PC-3 (cell line): ENCODE measurements at regions not wholly inside any gene's neighbourhood (a gene's known extent, or its start where the extent isn't known, plus 50 kb on each side); places are given as distances from the start of the nearest gene placed in this dataset.

Experiments
- ATAC-seq: fragments of 200-7000 bp; cut with Tn5 transposase; 2 replicates; pipeline ENCODE4 v1.9.1; 2020; ENCODE audit warnings: mild to moderate bottlenecking, moderate library complexity
- BruUV-seq: library from RNA; stranded (reverse); fragments of 400-500 nt; replicated peaks from 2 replicates; lab custom pipeline; 2021; lab: Mats Ljungman, UMichigan
- CTCF ChIA-PET: fragments of 300-600 bp; sonication (Branson Sonifier 250); formaldehyde crosslinking; loops from one replicate; lab custom pipeline; 2022; ENCODE audit warnings: antibody characterized with exemption; lab: Charles Lee
- POLR2A ChIA-PET: fragments of 300-600 bp; sonication (Branson Sonifier 250); formaldehyde crosslinking; loops from one replicate; lab custom pipeline; 2022; ENCODE audit warnings: antibody characterized with exemption; ENCODE audit not compliant: unreplicated experiment; lab: Charles Lee
- DNase-seq: peaks from one replicate; pipeline ENCODE4 v3.0.0-alpha.2; 2015
- H2AFZ ChIP-seq: fragments of 300-600 bp; sonication (generic); 2 replicates; pipeline ENCODE4 v1.6.0; 2016; ENCODE audit warnings: antibody characterized with exemption, low read length
- H3F3A ChIP-seq: fragments of 300-600 bp; sonication (generic); one replicate; pipeline ENCODE4 v1.6.0; 2017; ENCODE audit warnings: antibody characterized with exemption, low read length, control low read depth, mild to moderate bottlenecking; ENCODE audit not compliant: unreplicated experiment
- H3K27ac ChIP-seq: fragments of 300-600 bp; sonication (generic); 2 replicates; pipeline ENCODE4 v1.5.1; 2016; ENCODE audit warnings: mild to moderate bottlenecking, low read length
- H3K27me3 ChIP-seq: fragments of 300-600 bp; sonication (generic); 2 replicates; pipeline ENCODE4 v1.6.1; 2016; ENCODE audit warnings: low read length, mixed read lengths
- H3K36me3 ChIP-seq: fragments of 300-600 bp; sonication (generic); 2 replicates; pipeline ENCODE4 v1.6.1; 2016; ENCODE audit warnings: low read depth, mixed run types, low read length, mixed read lengths
- H3K4me1 ChIP-seq: fragments of 300-600 bp; sonication (generic); 2 replicates; pipeline ENCODE4 v1.5.1; 2016; ENCODE audit warnings: low read length; ENCODE audit not compliant: insufficient read depth
- H3K4me2 ChIP-seq: fragments of 300-600 bp; sonication (generic); 2 replicates; pipeline ENCODE4 v1.6.0; 2016; ENCODE audit warnings: low read length
- H3K4me3 ChIP-seq: fragments of 300-600 bp; sonication (generic); 2 replicates; pipeline ENCODE4 v1.5.1; 2016; ENCODE audit warnings: mild to moderate bottlenecking, low read length, mixed read lengths
- H3K79me2 ChIP-seq: fragments of 300-600 bp; sonication (generic); 2 replicates; pipeline ENCODE4 v1.6.1; 2017; ENCODE audit warnings: low read length, mixed read lengths
- H3K9ac ChIP-seq: fragments of 300-600 bp; sonication (generic); 2 replicates; pipeline ENCODE4 v1.6.0; 2016; ENCODE audit warnings: mild to moderate bottlenecking, low read length
- H3K9me2 ChIP-seq: fragments of 300-600 bp; sonication (generic); replicated peaks from 2 replicates; pipeline ENCODE4 v1.6.1; 2016; ENCODE audit warnings: mixed run types, low read length, mixed read lengths
- H3K9me3 ChIP-seq: fragments of 300-600 bp; sonication (generic); 2 replicates; pipeline ENCODE4 v1.6.1; 2016; ENCODE audit warnings: low read length, mixed read lengths
- H4K20me1 ChIP-seq: fragments of 300-600 bp; sonication (generic); 2 replicates; pipeline ENCODE4 v1.6.1; 2016; ENCODE audit warnings: low read length, mixed read lengths
- EZH2 ChIP-seq: fragments of 300-600 bp; sonication (generic); IDR thresholded peaks from one replicate; pipeline ENCODE4 v1.6.1; 2017; ENCODE audit warnings: antibody characterized with exemption, mild to moderate bottlenecking, low read length; ENCODE audit not compliant: unreplicated experiment
- EZH2phosphoT487 ChIP-seq: fragments of 300-600 bp; sonication (generic); IDR thresholded peaks from 2 replicates; pipeline ENCODE4 v1.6.1; 2018; ENCODE audit warnings: mild to moderate bottlenecking, antibody characterized with exemption, low read length, borderline replicate concordance
- intact Hi-C: fragments of 100-400 bp; cut with micrococcal nuclease; formaldehyde crosslinking; loops from 2 replicates; pipeline ENCODE4 v1.9.0; 2023
- TF ChIP-seq, protein P1 (sequence below): fragments of 300-600 bp; sonication (generic); conservative IDR thresholded peaks from 2 replicates; pipeline ENCODE4 v1.5.1; 2017; ENCODE audit warnings: antibody characterized with exemption, low read depth, mild to moderate bottlenecking, low read length

DNA sequence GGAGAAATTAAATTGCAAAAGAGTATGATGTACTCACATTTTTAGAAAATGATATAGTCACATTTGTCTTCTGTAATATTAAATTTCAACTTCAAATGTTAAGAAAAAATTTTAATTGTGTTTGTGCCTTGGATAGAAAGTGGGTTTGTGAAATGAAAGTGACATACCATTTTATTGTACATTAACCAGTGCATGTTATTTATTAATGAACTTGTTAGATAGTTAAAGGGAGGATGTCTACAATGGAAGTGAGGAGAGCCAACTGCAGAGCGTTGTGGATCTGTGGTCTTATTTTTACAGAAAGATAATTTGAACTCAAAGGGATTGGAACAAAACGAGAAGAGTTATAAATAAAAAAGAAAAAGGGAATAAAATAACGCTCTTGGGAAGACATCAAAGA is 291.7 kb downstream of the ARL4A start:
- Histone ChIP-seq H3K27ac (no peak overlapping the region), H3K4me3 (no peak overlapping the region), H3K9ac (no peak overlapping the region), H3K27me3 (no peaks in the 10 kb centered on the region), H2AFZ (no peak overlapping the region), H3K79me2 (no peaks in the 10 kb centered on the region), H3K4me1 (no peaks in the 10 kb centered on the region), H3K4me2 (no peak overlapping the region), H3F3A (no peaks in the 10 kb centered on the region), H4K20me1 (no peaks in the 10 kb centered on the region), H3K36me3 (no peaks in the 10 kb centered on the region), H3K9me2 (no peaks in the 10 kb centered on the region), H3K9me3 (no peaks in the 10 kb centered on the region)
- ChIA-PET POLR2A (no interaction called here), CTCF (no interaction called here)
- intact Hi-C loops, result no loop called here
- DNase-seq (no peak), ATAC-seq (no peak)
- TF ChIP-seq EZH2phosphoT487 (no peak), EZH2 (no peak)
- TF ChIP-seq, protein P1, sequence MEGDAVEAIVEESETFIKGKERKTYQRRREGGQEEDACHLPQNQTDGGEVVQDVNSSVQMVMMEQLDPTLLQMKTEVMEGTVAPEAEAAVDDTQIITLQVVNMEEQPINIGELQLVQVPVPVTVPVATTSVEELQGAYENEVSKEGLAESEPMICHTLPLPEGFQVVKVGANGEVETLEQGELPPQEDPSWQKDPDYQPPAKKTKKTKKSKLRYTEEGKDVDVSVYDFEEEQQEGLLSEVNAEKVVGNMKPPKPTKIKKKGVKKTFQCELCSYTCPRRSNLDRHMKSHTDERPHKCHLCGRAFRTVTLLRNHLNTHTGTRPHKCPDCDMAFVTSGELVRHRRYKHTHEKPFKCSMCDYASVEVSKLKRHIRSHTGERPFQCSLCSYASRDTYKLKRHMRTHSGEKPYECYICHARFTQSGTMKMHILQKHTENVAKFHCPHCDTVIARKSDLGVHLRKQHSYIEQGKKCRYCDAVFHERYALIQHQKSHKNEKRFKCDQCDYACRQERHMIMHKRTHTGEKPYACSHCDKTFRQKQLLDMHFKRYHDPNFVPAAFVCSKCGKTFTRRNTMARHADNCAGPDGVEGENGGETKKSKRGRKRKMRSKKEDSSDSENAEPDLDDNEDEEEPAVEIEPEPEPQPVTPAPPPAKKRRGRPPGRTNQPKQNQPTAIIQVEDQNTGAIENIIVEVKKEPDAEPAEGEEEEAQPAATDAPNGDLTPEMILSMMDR, result no peak
- BruUV-seq, result no TSS peak

DNA sequence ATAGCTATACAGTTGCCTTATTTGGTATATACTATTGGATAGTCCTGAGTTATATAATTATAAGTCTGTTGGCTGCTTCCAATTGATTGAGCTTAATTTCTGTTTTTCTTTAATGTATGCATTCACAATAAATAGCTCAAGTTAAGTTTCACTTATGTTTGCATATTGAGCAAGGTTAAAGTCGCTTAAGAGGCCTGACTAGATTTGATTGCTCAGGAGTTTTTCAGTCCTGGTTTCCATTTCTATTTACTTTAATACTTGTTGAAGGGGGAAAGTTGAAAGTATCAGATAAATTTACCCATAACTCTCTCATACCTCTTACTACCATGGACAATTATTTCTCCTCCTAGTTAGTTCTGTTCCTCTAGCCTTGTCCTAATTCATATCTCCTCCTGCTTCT is 294.7 kb downstream of the ARL4A start:
- Histone ChIP-seq H3K36me3 (no peaks in the 10 kb centered on the region), H3K4me1 (no peaks in the 10 kb centered on the region), H3K79me2 (no peaks in the 10 kb centered on the region), H3K27me3 (no peaks in the 10 kb centered on the region), H3K9me3 (no peaks in the 10 kb centered on the region), H3K27ac (no peak overlapping the region), H4K20me1 (no peaks in the 10 kb centered on the region), H2AFZ (no peak overlapping the region), H3F3A (no peaks in the 10 kb centered on the region), H3K4me2 (no peak overlapping the region), H3K9ac (no peak overlapping the region), H3K9me2 (no peaks in the 10 kb centered on the region), H3K4me3 (no peak overlapping the region)
- BruUV-seq, result no TSS peak
- intact Hi-C loops, result no loop called here
- CTCF ChIA-PET, result interaction anchor here (0.7 kb wide), 1 partner anchor 295 kb away, joined by 5 read pairs; no protein-coding TSS in a partner anchor
- no peak for ATAC-seq
- POLR2A ChIA-PET, result no interaction called here
- DNase-seq, result no peak
- TF ChIP-seq EZH2 (no peak), EZH2phosphoT487 (no peak)
- TF ChIP-seq, protein P1, result no peak

DNA sequence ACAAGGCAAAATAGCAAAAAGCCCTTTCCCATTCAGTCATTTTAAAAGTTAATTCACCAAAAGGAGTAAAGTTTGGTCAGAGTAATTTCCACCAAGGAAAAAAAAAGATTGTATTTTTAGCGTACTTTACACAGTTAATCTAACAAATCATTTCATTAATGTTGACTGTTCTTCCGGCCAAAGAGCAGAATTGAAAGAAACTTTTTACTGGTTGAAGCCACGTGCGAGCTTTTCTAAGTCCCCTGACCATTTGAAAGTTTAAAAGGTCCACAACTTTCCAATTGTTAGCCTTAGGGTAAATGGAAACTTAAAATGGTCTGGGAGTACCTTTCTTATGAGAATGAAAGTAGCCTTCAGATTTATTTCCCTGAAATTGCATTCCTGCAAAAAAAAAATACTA is 296.7 kb downstream of the ARL4A start:
- Histone ChIP-seq H3K36me3 (no peaks in the 10 kb centered on the region), H3K79me2 (no peaks in the 10 kb centered on the region), H2AFZ (no peak overlapping the region), H3F3A (no peaks in the 10 kb centered on the region), H3K9ac (no peak overlapping the region), H3K4me3 (no peak overlapping the region), H4K20me1 (no peaks in the 10 kb centered on the region), H3K27ac (no peak overlapping the region), H3K4me2 (no peak overlapping the region), H3K27me3 (no peaks in the 10 kb centered on the region), H3K9me3 (no peaks in the 10 kb centered on the region), H3K9me2 (no peaks in the 10 kb centered on the region), H3K4me1 (no peaks in the 10 kb centered on the region; the same call in 1 of the 2 replicates)
- ChIA-PET POLR2A (no interaction called here), CTCF (no interaction called here)
- DNase-seq, result no peak
- intact Hi-C loops, result no loop called here
- no peak for TF ChIP-seq EZH2
- no peak for TF ChIP-seq EZH2phosphoT487
- TF ChIP-seq, protein P1, result no peak
- ATAC-seq, result no peak
- no TSS peak for BruUV-seq
